ENCODE measurements at regions not wholly inside any gene's neighbourhood (a gene's known extent, or its start where the extent isn't known, plus 50 kb on each side); places are given as distances from the start of the nearest gene placed in this dataset.

DNA sequence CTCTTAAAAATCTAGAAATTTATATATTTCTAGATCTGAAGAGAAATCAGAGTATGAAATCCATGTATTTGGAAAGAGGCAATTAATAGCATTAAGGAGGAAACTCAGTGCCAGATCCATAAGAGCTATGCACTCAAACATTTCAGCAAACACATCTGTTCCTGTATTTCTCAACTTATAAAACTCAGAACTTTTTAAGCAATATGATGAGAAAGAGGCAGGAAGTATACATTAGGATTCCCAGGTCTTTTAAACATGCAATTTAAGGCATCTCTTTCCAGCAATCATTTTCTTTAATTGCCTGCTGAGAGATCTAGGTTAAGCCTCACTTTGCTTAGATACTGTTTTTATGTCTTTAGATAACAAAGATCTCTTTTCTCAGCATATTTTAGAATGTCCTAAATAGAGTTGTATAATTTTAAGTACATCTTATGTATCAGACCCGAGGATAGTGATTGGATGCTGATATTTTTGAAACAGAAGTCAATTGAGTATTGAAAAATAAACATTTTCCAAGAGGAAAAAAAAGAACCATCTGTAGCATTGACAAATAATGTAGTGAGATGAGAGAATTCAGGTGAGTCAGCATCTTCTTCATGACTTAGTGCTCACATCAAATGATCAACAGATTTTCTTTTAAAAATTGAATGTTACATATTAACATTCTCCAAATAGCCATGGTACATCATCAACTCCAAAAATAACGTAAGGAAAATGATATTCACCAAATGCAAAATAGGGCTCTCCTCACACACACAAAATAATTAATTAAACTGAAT, 461.4 kb upstream of the NOX3 start:
- TF ChIP-seq OSR1 (CRISPR knock-in tag; IDR thresholded peaks at IDR 0.05) (no peak), TOX (CRISPR knock-in tag; IDR thresholded peaks at IDR 0.05; ENCODE audit: borderline replicate concordance) (no peak), TCF4 (CRISPR knock-in tag; IDR thresholded peaks at IDR 0.05; ENCODE audit: borderline replicate concordance) (no peak), ZNF8 (CRISPR knock-in tag; IDR thresholded peaks at IDR 0.05) (no peak), ESRRG (CRISPR knock-in tag; IDR thresholded peaks at IDR 0.05) (no peak), GLIS3 (CRISPR knock-in tag; IDR thresholded peaks at IDR 0.05) (no peak), SNAI2 (CRISPR knock-in tag; IDR thresholded peaks at IDR 0.05) (no peak), PPARA (CRISPR knock-in tag; IDR thresholded peaks at IDR 0.05; ENCODE audit: borderline replicate concordance) (no peak), ZFP3 (CRISPR knock-in tag; IDR thresholded peaks at IDR 0.05) (no peak), ISL1 (CRISPR knock-in tag; IDR thresholded peaks at IDR 0.05) (no peak), ZFP30 (CRISPR knock-in tag; IDR thresholded peaks at IDR 0.05) (no peak), RARB (CRISPR knock-in tag; IDR thresholded peaks at IDR 0.05) (no peak), CSDC2 (CRISPR knock-in tag; IDR thresholded peaks at IDR 0.05) (no peak), ZNF70 (CRISPR knock-in tag; IDR thresholded peaks at IDR 0.05) (no peak)
- TF ChIP-seq, protein P1, sequence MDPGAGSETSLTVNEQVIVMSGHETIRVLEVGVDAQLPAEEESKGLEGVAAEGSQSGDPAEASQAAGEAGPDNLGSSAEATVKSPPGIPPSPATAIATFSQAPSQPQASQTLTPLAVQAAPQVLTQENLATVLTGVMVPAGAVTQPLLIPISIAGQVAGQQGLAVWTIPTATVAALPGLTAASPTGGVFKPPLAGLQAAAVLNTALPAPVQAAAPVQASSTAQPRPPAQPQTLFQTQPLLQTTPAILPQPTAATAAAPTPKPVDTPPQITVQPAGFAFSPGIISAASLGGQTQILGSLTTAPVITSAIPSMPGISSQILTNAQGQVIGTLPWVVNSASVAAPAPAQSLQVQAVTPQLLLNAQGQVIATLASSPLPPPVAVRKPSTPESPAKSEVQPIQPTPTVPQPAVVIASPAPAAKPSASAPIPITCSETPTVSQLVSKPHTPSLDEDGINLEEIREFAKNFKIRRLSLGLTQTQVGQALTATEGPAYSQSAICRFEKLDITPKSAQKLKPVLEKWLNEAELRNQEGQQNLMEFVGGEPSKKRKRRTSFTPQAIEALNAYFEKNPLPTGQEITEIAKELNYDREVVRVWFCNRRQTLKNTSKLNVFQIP (CRISPR knock-in tag; IDR thresholded peaks at IDR 0.05; ENCODE audit: borderline replicate concordance, low read depth): no peak
- TF ChIP-seq, protein P2, sequence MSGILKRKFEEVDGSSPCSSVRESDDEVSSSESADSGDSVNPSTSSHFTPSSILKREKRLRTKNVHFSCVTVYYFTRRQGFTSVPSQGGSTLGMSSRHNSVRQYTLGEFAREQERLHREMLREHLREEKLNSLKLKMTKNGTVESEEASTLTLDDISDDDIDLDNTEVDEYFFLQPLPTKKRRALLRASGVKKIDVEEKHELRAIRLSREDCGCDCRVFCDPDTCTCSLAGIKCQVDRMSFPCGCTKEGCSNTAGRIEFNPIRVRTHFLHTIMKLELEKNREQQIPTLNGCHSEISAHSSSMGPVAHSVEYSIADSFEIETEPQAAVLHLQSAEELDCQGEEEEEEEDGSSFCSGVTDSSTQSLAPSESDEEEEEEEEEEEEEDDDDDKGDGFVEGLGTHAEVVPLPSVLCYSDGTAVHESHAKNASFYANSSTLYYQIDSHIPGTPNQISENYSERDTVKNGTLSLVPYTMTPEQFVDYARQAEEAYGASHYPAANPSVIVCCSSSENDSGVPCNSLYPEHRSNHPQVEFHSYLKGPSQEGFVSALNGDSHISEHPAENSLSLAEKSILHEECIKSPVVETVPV (CRISPR knock-in tag; IDR thresholded peaks at IDR 0.05): no peak
- TF ChIP-seq, protein P3, sequence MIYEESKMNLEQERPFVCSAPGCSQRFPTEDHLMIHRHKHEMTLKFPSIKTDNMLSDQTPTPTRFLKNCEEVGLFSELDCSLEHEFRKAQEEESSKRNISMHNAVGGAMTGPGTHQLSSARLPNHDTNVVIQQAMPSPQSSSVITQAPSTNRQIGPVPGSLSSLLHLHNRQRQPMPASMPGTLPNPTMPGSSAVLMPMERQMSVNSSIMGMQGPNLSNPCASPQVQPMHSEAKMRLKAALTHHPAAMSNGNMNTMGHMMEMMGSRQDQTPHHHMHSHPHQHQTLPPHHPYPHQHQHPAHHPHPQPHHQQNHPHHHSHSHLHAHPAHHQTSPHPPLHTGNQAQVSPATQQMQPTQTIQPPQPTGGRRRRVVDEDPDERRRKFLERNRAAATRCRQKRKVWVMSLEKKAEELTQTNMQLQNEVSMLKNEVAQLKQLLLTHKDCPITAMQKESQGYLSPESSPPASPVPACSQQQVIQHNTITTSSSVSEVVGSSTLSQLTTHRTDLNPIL (CRISPR knock-in tag; IDR thresholded peaks at IDR 0.05; ENCODE audit: low read depth): no peak
- TF ChIP-seq, protein P4, sequence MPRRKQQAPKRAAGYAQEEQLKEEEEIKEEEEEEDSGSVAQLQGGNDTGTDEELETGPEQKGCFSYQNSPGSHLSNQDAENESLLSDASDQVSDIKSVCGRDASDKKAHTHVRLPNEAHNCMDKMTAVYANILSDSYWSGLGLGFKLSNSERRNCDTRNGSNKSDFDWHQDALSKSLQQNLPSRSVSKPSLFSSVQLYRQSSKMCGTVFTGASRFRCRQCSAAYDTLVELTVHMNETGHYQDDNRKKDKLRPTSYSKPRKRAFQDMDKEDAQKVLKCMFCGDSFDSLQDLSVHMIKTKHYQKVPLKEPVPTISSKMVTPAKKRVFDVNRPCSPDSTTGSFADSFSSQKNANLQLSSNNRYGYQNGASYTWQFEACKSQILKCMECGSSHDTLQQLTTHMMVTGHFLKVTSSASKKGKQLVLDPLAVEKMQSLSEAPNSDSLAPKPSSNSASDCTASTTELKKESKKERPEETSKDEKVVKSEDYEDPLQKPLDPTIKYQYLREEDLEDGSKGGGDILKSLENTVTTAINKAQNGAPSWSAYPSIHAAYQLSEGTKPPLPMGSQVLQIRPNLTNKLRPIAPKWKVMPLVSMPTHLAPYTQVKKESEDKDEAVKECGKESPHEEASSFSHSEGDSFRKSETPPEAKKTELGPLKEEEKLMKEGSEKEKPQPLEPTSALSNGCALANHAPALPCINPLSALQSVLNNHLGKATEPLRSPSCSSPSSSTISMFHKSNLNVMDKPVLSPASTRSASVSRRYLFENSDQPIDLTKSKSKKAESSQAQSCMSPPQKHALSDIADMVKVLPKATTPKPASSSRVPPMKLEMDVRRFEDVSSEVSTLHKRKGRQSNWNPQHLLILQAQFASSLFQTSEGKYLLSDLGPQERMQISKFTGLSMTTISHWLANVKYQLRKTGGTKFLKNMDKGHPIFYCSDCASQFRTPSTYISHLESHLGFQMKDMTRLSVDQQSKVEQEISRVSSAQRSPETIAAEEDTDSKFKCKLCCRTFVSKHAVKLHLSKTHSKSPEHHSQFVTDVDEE (CRISPR knock-in tag; IDR thresholded peaks at IDR 0.05): no peak
- ATAC-seq: no peak

DNA sequence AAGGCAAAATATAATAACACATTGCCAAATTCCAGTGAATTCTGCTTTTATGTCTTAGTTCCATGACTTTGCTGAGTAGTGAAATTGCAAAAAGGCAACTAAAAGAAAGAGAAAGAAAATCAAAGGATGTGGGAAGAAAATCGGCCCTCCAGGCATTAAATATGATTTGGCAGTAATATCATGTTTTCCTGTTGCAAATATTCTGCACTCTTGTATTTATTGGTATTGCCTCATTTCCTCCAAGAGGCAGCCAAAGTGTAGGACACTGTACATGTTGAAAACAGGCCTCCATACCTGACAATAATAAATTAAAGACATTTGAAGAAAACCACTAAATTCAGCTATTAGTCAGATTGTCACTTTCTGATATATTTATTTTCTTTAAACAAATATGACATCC, 460.0 kb upstream of the NOX3 start:
- TF ChIP-seq, protein P2 (CRISPR knock-in tag; IDR thresholded peaks at IDR 0.05): no peak
- TF ChIP-seq, protein P1 (CRISPR knock-in tag; IDR thresholded peaks at IDR 0.05; ENCODE audit: borderline replicate concordance, low read depth): no peak
- TF ChIP-seq ZFP3 (CRISPR knock-in tag; IDR thresholded peaks at IDR 0.05) (no peak), TOX (CRISPR knock-in tag; IDR thresholded peaks at IDR 0.05; ENCODE audit: borderline replicate concordance) (no peak), ZNF70 (CRISPR knock-in tag; IDR thresholded peaks at IDR 0.05) (no peak), SNAI2 (CRISPR knock-in tag; IDR thresholded peaks at IDR 0.05) (no peak), OSR1 (CRISPR knock-in tag; IDR thresholded peaks at IDR 0.05) (no peak), ZFP30 (CRISPR knock-in tag; IDR thresholded peaks at IDR 0.05) (no peak), ZNF8 (CRISPR knock-in tag; IDR thresholded peaks at IDR 0.05) (no peak), BACH2 (CRISPR knock-in tag; IDR thresholded peaks at IDR 0.05; ENCODE audit: borderline replicate concordance) (no peak), ZNF565 (CRISPR knock-in tag; conservative IDR thresholded peaks at IDR 0.05; ENCODE audit: low read depth) (no peak), ARNTL (CRISPR knock-in tag; IDR thresholded peaks at IDR 0.05; ENCODE audit: borderline replicate concordance, low read depth) (no peak), ESRRG (CRISPR knock-in tag; IDR thresholded peaks at IDR 0.05) (no peak), GLIS3 (CRISPR knock-in tag; IDR thresholded peaks at IDR 0.05) (no peak)
- TF ChIP-seq, protein P5, sequence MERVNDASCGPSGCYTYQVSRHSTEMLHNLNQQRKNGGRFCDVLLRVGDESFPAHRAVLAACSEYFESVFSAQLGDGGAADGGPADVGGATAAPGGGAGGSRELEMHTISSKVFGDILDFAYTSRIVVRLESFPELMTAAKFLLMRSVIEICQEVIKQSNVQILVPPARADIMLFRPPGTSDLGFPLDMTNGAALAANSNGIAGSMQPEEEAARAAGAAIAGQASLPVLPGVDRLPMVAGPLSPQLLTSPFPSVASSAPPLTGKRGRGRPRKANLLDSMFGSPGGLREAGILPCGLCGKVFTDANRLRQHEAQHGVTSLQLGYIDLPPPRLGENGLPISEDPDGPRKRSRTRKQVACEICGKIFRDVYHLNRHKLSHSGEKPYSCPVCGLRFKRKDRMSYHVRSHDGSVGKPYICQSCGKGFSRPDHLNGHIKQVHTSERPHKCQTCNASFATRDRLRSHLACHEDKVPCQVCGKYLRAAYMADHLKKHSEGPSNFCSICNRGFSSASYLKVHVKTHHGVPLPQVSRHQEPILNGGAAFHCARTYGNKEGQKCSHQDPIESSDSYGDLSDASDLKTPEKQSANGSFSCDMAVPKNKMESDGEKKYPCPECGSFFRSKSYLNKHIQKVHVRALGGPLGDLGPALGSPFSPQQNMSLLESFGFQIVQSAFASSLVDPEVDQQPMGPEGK (CRISPR knock-in tag; IDR thresholded peaks at IDR 0.05; ENCODE audit: borderline replicate concordance): no peak
- ATAC-seq: no peak
